ENCODE measurements at regions not wholly inside any gene's neighbourhood (a gene's known extent, or its start where the extent isn't known, plus 50 kb on each side); places are given as distances from the start of the nearest gene placed in this dataset.

- TF ChIP-seq GATA2 (IDR thresholded peaks at IDR 0.05; ENCODE audit: low read depth, low read length) (no peak), GATA3 (IDR thresholded peaks at IDR 0.05; ENCODE audit: low read depth, low read length) (no peak)
Observed at GRCh38 chr2:175620106-175620505, 382.0 kb downstream of the LNPK start.

Measured in SH-SY5Y (cell line).